SU-DHL-6 (cell line): ENCODE measurements at regions not wholly inside any gene's neighbourhood (a gene's known extent, or its start where the extent isn't known, plus 50 kb on each side); places are given as distances from the start of the nearest gene placed in this dataset.

Source experiments
- H2AFZ ChIP-seq: fragments of 200-600 bp; sonication (generic); 2 replicates; pipeline ENCODE4 v1.6.1; 2014; ENCODE audit warnings: low read depth, mild to moderate bottlenecking, moderate library complexity, mixed read lengths, antibody characterized with exemption, low read length; ENCODE audit not compliant: severe bottlenecking
- H3F3A ChIP-seq: fragments of 200-600 bp; shearing (Covaris generic); 2 replicates; pipeline ENCODE4 v1.6.0; 2016; ENCODE audit warnings: antibody characterized with exemption, mild to moderate bottlenecking; ENCODE audit not compliant: insufficient read depth
- H3K27ac ChIP-seq: fragments of 200-600 bp; sonication (generic); 2 replicates; pipeline ENCODE4 v1.5.1; 2016; ENCODE audit warnings: low read depth, mild to moderate bottlenecking, low read length, moderate library complexity, mixed read lengths
- H3K27me3 ChIP-seq: fragments of 200-600 bp; sonication (generic), shearing (Covaris generic); 2 replicates; pipeline ENCODE4 v1.6.0; 2014; ENCODE audit warnings: mild to moderate bottlenecking, low read length
- H3K36me3 ChIP-seq: fragments of 200-600 bp; sonication (generic); 2 replicates; pipeline ENCODE4 v1.6.1; 2014; ENCODE audit warnings: mild to moderate bottlenecking, low read length, mixed read lengths
- H3K4me2 ChIP-seq: fragments of 300-600, 200-600 bp; shearing (Covaris generic), sonication (generic); 2 replicates; pipeline ENCODE4 v1.6.0; 2014; ENCODE audit warnings: low read length, low read depth, mild to moderate bottlenecking; ENCODE audit not compliant: poor library complexity, severe bottlenecking
- H3K4me3 ChIP-seq: fragments of 200-600 bp; sonication (generic); 2 replicates; pipeline ENCODE4 v1.5.1; 2014; ENCODE audit warnings: antibody characterized with exemption, low read length, mild to moderate bottlenecking, mixed read lengths; ENCODE audit not compliant: insufficient read depth, poor library complexity, severe bottlenecking
- H3K79me2 ChIP-seq: fragments of 200-600 bp; sonication (generic); 2 replicates; pipeline ENCODE4 v1.6.1; 2014; ENCODE audit warnings: mild to moderate bottlenecking, low read length, moderate library complexity; ENCODE audit not compliant: insufficient read depth
- H3K9ac ChIP-seq: fragments of 200-600 bp; sonication (generic); 2 replicates; pipeline ENCODE4 v1.7.0; 2014; ENCODE audit warnings: mild to moderate bottlenecking, low read length
- H3K9me2 ChIP-seq: fragments of 200-600 bp; sonication (generic); replicated peaks from 2 replicates; pipeline ENCODE4 v1.6.1; 2014; ENCODE audit warnings: low read length; ENCODE audit not compliant: insufficient read depth
- H3K9me3 ChIP-seq: fragments of 200-600 bp; sonication (generic); 2 replicates; pipeline ENCODE4 v1.6.1; 2014; ENCODE audit warnings: low read length, mixed read lengths; ENCODE audit not compliant: insufficient read depth
- H4K20me1 ChIP-seq: fragments of 200-600 bp; sonication (generic); 2 replicates; pipeline ENCODE4 v1.6.1; 2014; ENCODE audit warnings: low read depth, mild to moderate bottlenecking, antibody characterized with exemption, low read length, moderate library complexity, mixed read lengths
- CTCF ChIP-seq: fragments of 200-600 bp; sonication (generic); IDR thresholded peaks from one replicate; pipeline ENCODE4 v1.5.1; 2017; ENCODE audit warnings: antibody characterized with exemption, mild to moderate bottlenecking, low read length, moderate library complexity; ENCODE audit not compliant: insufficient read depth, poor library complexity, severe bottlenecking
- EZH2phosphoT487 ChIP-seq: fragments of 200-600 bp; sonication (generic), shearing (Covaris generic); conservative IDR thresholded peaks from 2 replicates; pipeline ENCODE4 v1.6.1; 2018; ENCODE audit warnings: mild to moderate bottlenecking, antibody characterized with exemption, low read length, moderate library complexity, mixed read lengths

- Histone ChIP-seq H3F3A (no peaks in the 10 kb centered on the region), H3K27me3 (no peaks in the 10 kb centered on the region), H3K79me2 (no peaks in the 10 kb centered on the region), H3K36me3 (no peaks in the 10 kb centered on the region), H3K9me2 (no peaks in the 10 kb centered on the region), H3K4me2 (no peak overlapping the region), H3K4me3 (no peak overlapping the region), H3K9me3 (no peaks in the 10 kb centered on the region), H2AFZ (no peak overlapping the region), H3K27ac (no peak overlapping the region), H4K20me1 (no peaks in the 10 kb centered on the region), H3K9ac (no peak overlapping the region)
- TF ChIP-seq EZH2phosphoT487 (no peak), CTCF (no peak)
Measured at GRCh38 chr10:129184196-129184595, 282.8 kb upstream of the MGMT start.

GRCh38 chr10:129187331-129187730 is 279.7 kb upstream of the MGMT start:
- Histone ChIP-seq H4K20me1 (no peaks in the 10 kb centered on the region), H3F3A (no peaks in the 10 kb centered on the region), H3K27ac (no peak overlapping the region), H3K36me3 (no peaks in the 10 kb centered on the region), H3K27me3 (no peaks in the 10 kb centered on the region), H3K9ac (no peak overlapping the region), H3K9me3 (no peaks in the 10 kb centered on the region), H3K9me2 (no peaks in the 10 kb centered on the region), H2AFZ (no peak overlapping the region), H3K79me2 (no peaks in the 10 kb centered on the region), H3K4me2 (no peak overlapping the region), H3K4me3 (no peak overlapping the region)
- TF ChIP-seq EZH2phosphoT487 (no peak), CTCF (no peak)

GRCh38 chr10:129191797-129192196 is 275.2 kb upstream of the MGMT start:
- Histone ChIP-seq H3K9me2 (no peaks in the 10 kb centered on the region), H3K4me3 (no peak overlapping the region), H4K20me1 (no peaks in the 10 kb centered on the region), H3K9me3 (no peaks in the 10 kb centered on the region), H3K36me3 (no peaks in the 10 kb centered on the region), H3F3A (no peaks in the 10 kb centered on the region), H3K79me2 (no peaks in the 10 kb centered on the region), H3K9ac (no peak overlapping the region), H3K4me2 (no peak overlapping the region), H3K27me3 (no peaks in the 10 kb centered on the region), H2AFZ (no peak overlapping the region), H3K27ac (no peak overlapping the region)
- no peak for TF ChIP-seq EZH2phosphoT487
- no peak for TF ChIP-seq CTCF
